ENCODE measurements at regions not wholly inside any gene's neighbourhood (a gene's known extent, or its start where the extent isn't known, plus 50 kb on each side); places are given as distances from the start of the nearest gene placed in this dataset.
"Not testable (repeated sequence)": the region's sequence is repeated elsewhere in the genome, so short reads cannot be mapped to it uniquely, and the experiment has no call there.

DNA sequence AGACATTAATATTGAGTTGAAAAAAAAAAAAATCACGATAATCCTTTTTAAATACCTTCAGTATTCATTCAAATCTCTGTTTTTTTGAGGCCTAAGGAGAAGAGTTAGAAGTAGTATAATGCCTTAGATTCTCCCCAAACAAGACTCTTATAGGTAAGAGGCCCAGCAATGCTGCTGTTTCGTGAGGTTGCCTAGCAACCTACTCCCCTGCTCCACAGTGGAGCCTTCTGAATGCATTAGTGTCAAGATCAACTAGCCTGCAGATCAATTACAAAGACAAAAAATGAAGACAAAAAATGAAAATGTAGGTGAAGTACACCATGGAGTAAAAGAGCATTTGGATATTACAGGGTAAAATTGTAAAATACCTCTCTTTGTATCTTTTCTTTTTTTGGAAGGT is 229.8 kb upstream of the LUZP2 start:
- Histone ChIP-seq H3K9ac (ENCODE audit: low read length) (no peak overlapping the region), H3K79me2 (ENCODE audit: low read length) (no peaks in the 10 kb centered on the region), H3K4me2 (ENCODE audit: low read length) (no peak overlapping the region), H3K27ac (ENCODE audit: low read length) (no peak overlapping the region), H3K4me3 (ENCODE audit: low read length) (no peak overlapping the region), H2AFZ (ENCODE audit: low read depth, low read length) (no peak overlapping the region), H3K4me1 (ENCODE audit: low read length) (no peaks in the 10 kb centered on the region), H4K20me1 (ENCODE audit: insufficient read depth, low read length) (no peaks in the 10 kb centered on the region), H3K27me3 (ENCODE audit: low read depth, low read length) (no peaks in the 10 kb centered on the region), H3K9me3 (ENCODE audit: insufficient read depth, low read length) (no peaks in the 10 kb centered on the region), H3K36me3 (replicated peaks; ENCODE audit: low read depth, low read length) (no peaks in the 10 kb centered on the region)
- TF ChIP-seq CTCF (IDR thresholded peaks at IDR 0.05; ENCODE audit: low read depth, low read length) = no peak
- TF ChIP-seq EZH2phosphoT487 (IDR thresholded peaks at IDR 0.05; ENCODE audit: low read depth) = no peak

GRCh38 chr11:24271798-24272197 is 225.1 kb upstream of the LUZP2 start:
- Histone ChIP-seq H3K9me3 (ENCODE audit: insufficient read depth, low read length) (no peaks in the 10 kb centered on the region), H3K79me2 (ENCODE audit: low read length) (no peaks in the 10 kb centered on the region), H3K4me2 (ENCODE audit: low read length) (no peak overlapping the region), H3K4me3 (ENCODE audit: low read length) (no peak overlapping the region), H3K4me1 (ENCODE audit: low read length) (no peaks in the 10 kb centered on the region), H4K20me1 (ENCODE audit: insufficient read depth, low read length) (no peaks in the 10 kb centered on the region), H2AFZ (ENCODE audit: low read depth, low read length) (no peak overlapping the region), H3K27me3 (ENCODE audit: low read depth, low read length) (no peaks in the 10 kb centered on the region), H3K36me3 (replicated peaks; ENCODE audit: low read depth, low read length) (no peaks in the 10 kb centered on the region), H3K27ac (ENCODE audit: low read length) (no peak overlapping the region), H3K9ac (ENCODE audit: low read length) (no peak overlapping the region)
- TF ChIP-seq EZH2phosphoT487 (IDR thresholded peaks at IDR 0.05; ENCODE audit: low read depth) (no peak), CTCF (IDR thresholded peaks at IDR 0.05; ENCODE audit: low read depth, low read length) (no peak)

GRCh38 chr11:24274214-24274781 is 222.6 kb upstream of the LUZP2 start:
- H3K4me1 ChIP-seq (ENCODE audit: low read length); H4K20me1 ChIP-seq (ENCODE audit: insufficient read depth, low read length); H3K9ac ChIP-seq (ENCODE audit: low read length): not testable (repeated sequence)

GRCh38 chr11:24286238-24286637 is 210.6 kb upstream of the LUZP2 start:
- Histone ChIP-seq H3K4me2 (ENCODE audit: low read length) (no peak overlapping the region), H3K36me3 (replicated peaks; ENCODE audit: low read depth, low read length) (no peaks in the 10 kb centered on the region), H2AFZ (ENCODE audit: low read depth, low read length) (no peak overlapping the region), H4K20me1 (ENCODE audit: insufficient read depth, low read length) (no peaks in the 10 kb centered on the region), H3K9ac (ENCODE audit: low read length) (no peak overlapping the region), H3K79me2 (ENCODE audit: low read length) (no peaks in the 10 kb centered on the region), H3K27ac (ENCODE audit: low read length) (no peak overlapping the region), H3K4me3 (ENCODE audit: low read length) (no peak overlapping the region), H3K4me1 (ENCODE audit: low read length) (no peaks in the 10 kb centered on the region), H3K27me3 (ENCODE audit: low read depth, low read length) (no peaks in the 10 kb centered on the region), H3K9me3 (ENCODE audit: insufficient read depth, low read length) (no peaks in the 10 kb centered on the region)
- TF ChIP-seq EZH2phosphoT487 (IDR thresholded peaks at IDR 0.05; ENCODE audit: low read depth) (no peak), CTCF (IDR thresholded peaks at IDR 0.05; ENCODE audit: low read depth, low read length) (no peak)

More at GRCh38 chr11:24274214-24274781, 222.6 kb upstream of the LUZP2 start:
- not testable (repeated sequence) for H3K9me3 ChIP-seq (ENCODE audit: insufficient read depth, low read length); H3K36me3 ChIP-seq (replicated peaks; ENCODE audit: low read depth, low read length); H3K4me3 ChIP-seq (ENCODE audit: low read length); H2AFZ ChIP-seq (ENCODE audit: low read depth, low read length); H3K4me2 ChIP-seq (ENCODE audit: low read length); H3K79me2 ChIP-seq (ENCODE audit: low read length); H3K27ac ChIP-seq (ENCODE audit: low read length); H3K27me3 ChIP-seq (ENCODE audit: low read depth, low read length)

GRCh38 chr11:24289301-24289700 is 207.6 kb upstream of the LUZP2 start:
- Histone ChIP-seq H3K4me3 (ENCODE audit: low read length) (no peak overlapping the region), H3K27ac (ENCODE audit: low read length) (no peak overlapping the region), H3K4me1 (ENCODE audit: low read length) (no peaks in the 10 kb centered on the region), H3K9me3 (ENCODE audit: insufficient read depth, low read length) (no peaks in the 10 kb centered on the region), H3K79me2 (ENCODE audit: low read length) (no peaks in the 10 kb centered on the region), H3K36me3 (replicated peaks; ENCODE audit: low read depth, low read length) (no peaks in the 10 kb centered on the region), H3K27me3 (ENCODE audit: low read depth, low read length) (no peaks in the 10 kb centered on the region), H4K20me1 (ENCODE audit: insufficient read depth, low read length) (no peaks in the 10 kb centered on the region), H3K4me2 (ENCODE audit: low read length) (no peak overlapping the region), H2AFZ (ENCODE audit: low read depth, low read length) (no peak overlapping the region), H3K9ac (ENCODE audit: low read length) (no peak overlapping the region)
- TF ChIP-seq CTCF (IDR thresholded peaks at IDR 0.05; ENCODE audit: low read depth, low read length) (no peak), EZH2phosphoT487 (IDR thresholded peaks at IDR 0.05; ENCODE audit: low read depth) (no peak)
